CD14-positive monocyte (primary cell): ENCODE measurements at regions not wholly inside any gene's neighbourhood (a gene's known extent, or its start where the extent isn't known, plus 50 kb on each side); places are given as distances from the start of the nearest gene placed in this dataset.

Experiments
- DNase-seq, 3 donors: peaks; one replicate each; pipeline ENCODE4 v3.0.0-alpha.2; 2011 to 2022
- H2AFZ ChIP-seq: 2 replicates; pipeline ENCODE4 v1.6.0; 2012; ENCODE audit warnings: mild to moderate bottlenecking, low read depth, low read length, inconsistent platforms; ENCODE audit not compliant: insufficient read depth, poor library complexity, severe bottlenecking
- H3K27ac ChIP-seq, 2 donors: 1 replicate in 1 of 2; 2 replicates in 1 of 2; pipeline ENCODE4 v1.5.1; 2012 to 2013; ENCODE audit warnings: low read length in 2 of 2, control low read depth in 1 of 2, inconsistent platforms in 1 of 2, low read depth in 1 of 2, mild to moderate bottlenecking in 1 of 2
- H3K27me3 ChIP-seq, 2 donors: one replicate each; pipeline versions ENCODE4 v1.6.0 to v1.6.1; 2011 to 2013; ENCODE audit warnings: low read length in 2 of 2; ENCODE audit not compliant: control insufficient read depth in 2 of 2, insufficient read depth in 2 of 2
- H3K36me3 ChIP-seq, 2 donors: replicated peaks in 1 of 2; 1 replicate in 1 of 2; 2 replicates in 1 of 2; pipeline versions ENCODE4 v1.5.1 to v1.6.1; 2012 to 2013; ENCODE audit warnings: low read length in 2 of 2, control low read depth in 1 of 2, inconsistent platforms in 1 of 2, mild to moderate bottlenecking in 1 of 2; ENCODE audit not compliant: insufficient read depth in 2 of 2, control insufficient read depth in 1 of 2
- H3K4me1 ChIP-seq, 2 donors: 1 replicate in 1 of 2; 2 replicates in 1 of 2; pipeline versions ENCODE4 v1.5.1 to v1.6.1; 2012 to 2013; ENCODE audit warnings: low read length in 2 of 2, control low read depth in 1 of 2, inconsistent platforms in 1 of 2, mild to moderate bottlenecking in 1 of 2, moderate library complexity in 1 of 2; ENCODE audit not compliant: insufficient read depth in 2 of 2, control insufficient read depth in 1 of 2
- H3K4me2 ChIP-seq: replicated peaks from 2 replicates; pipeline ENCODE3; 2012; ENCODE audit warnings: low read length, moderate library complexity, mild to moderate bottlenecking; ENCODE audit not compliant: poor library complexity, severe bottlenecking; ENCODE audit errors: extremely low read depth
- H3K4me3 ChIP-seq, 3 experiments: fragments of 200-600 bp in 1 of 3; sonication (generic) in 1 of 3; replicated peaks in 1 of 3; 1 replicate in 2 of 3; 2 replicates in 1 of 3; pipeline ENCODE4 v1.5.1; 2011 to 2013; ENCODE audit warnings: low read length in 3 of 3, mild to moderate bottlenecking in 3 of 3, control low read depth in 2 of 3, low read depth in 2 of 3, inconsistent platforms in 1 of 3, moderate library complexity in 1 of 3
- H3K79me2 ChIP-seq: 2 replicates; pipeline ENCODE4 v1.6.0; 2012; ENCODE audit warnings: mild to moderate bottlenecking, control low read depth, inconsistent platforms, low read length, moderate library complexity; ENCODE audit not compliant: insufficient read depth
- H3K9ac ChIP-seq: 2 replicates; pipeline ENCODE4 v1.6.0; 2017; ENCODE audit warnings: low read length, mild to moderate bottlenecking; ENCODE audit not compliant: insufficient read depth, poor library complexity, severe bottlenecking
- H3K9me3 ChIP-seq, 2 donors: replicated peaks in 1 of 2; 1 replicate in 1 of 2; 2 replicates in 1 of 2; pipeline versions ENCODE4 v1.5.1 to v1.6.1; 2012 to 2013; ENCODE audit warnings: low read length in 2 of 2, control low read depth in 1 of 2; ENCODE audit not compliant: control insufficient read depth in 1 of 2, insufficient read depth in 1 of 2
- H4K20me1 ChIP-seq: 2 replicates; pipeline ENCODE4 v1.6.0; 2012; ENCODE audit warnings: mild to moderate bottlenecking, low read length, control low read depth, moderate library complexity; ENCODE audit not compliant: insufficient read depth
- H3K27ac Mint-ChIP-seq, 7 donors: one replicate each; pipeline ENCODE4 v1.8.0; 2020; ENCODE audit warnings: mild to moderate bottlenecking in 7 of 7, mixed read lengths in 7 of 7, moderate library complexity in 6 of 7, inconsistent platforms in 2 of 7
- H3K27me3 Mint-ChIP-seq, 3 donors: one replicate each; pipeline ENCODE4 v1.8.0; 2021 to 2022; ENCODE audit warnings: low read depth in 3 of 3, mild to moderate bottlenecking in 3 of 3, mixed read lengths in 3 of 3, moderate library complexity in 3 of 3, inconsistent platforms in 1 of 3
- H3K36me3 Mint-ChIP-seq, 2 donors: one replicate each; pipeline ENCODE4 v1.8.0; 2020; ENCODE audit warnings: mixed read lengths in 2 of 2, inconsistent platforms in 1 of 2, mild to moderate bottlenecking in 1 of 2
- H3K4me1 Mint-ChIP-seq: one replicate; pipeline ENCODE4 v1.8.0; 2020; ENCODE audit warnings: mild to moderate bottlenecking, mixed read lengths
- H3K4me3 Mint-ChIP-seq, 2 donors: one replicate each; pipeline ENCODE4 v1.8.0; 2020; ENCODE audit warnings: mild to moderate bottlenecking in 2 of 2, mixed read lengths in 2 of 2, moderate library complexity in 1 of 2
- H3K9me3 Mint-ChIP-seq, 7 donors: one replicate each; pipeline ENCODE4 v1.8.0; 2020 to 2022; ENCODE audit warnings: mixed read lengths in 7 of 7, mild to moderate bottlenecking in 6 of 7, moderate library complexity in 6 of 7, inconsistent platforms in 2 of 7
- WGBS: methylation state at CpG from one replicate; pipeline ENCODE4 v1.1.5; 2013; ENCODE audit warnings: missing lambda C conversion rate; ENCODE audit not compliant: insufficient coverage; 5-methylcytosine and 5-hydroxymethylcytosine counted together
- intact Hi-C, 2 donors: fragments of 100-400 bp; cut with micrococcal nuclease; formaldehyde crosslinking; loops; one replicate each; pipeline versions ENCODE4 v1.15.0 to v1.15.1; 2023
- TF ChIP-seq, protein P1 (sequence below): fragments of 200-600 bp; IDR thresholded peaks from one replicate; pipeline ENCODE4 v1.8.0; 2022; ENCODE audit warnings: antibody characterized with exemption, mild to moderate bottlenecking

DNA sequence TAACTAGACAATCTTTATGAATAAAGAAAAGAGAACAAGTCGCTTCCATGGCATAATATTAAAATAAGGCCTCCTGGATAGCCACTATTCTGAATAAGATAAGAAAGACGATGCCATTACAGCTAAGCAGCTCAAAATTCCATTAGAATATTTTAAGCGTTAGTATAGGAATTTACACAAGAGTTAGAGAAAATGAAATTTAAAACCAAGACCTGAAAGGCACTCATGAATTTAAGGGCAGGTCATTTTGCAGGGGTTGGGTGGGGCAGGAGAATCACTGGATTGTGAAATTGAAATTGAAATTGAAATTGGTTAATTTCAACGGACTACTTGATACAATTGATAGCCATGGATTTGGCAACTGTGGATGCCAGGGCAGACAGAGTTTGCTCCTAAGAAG lies 91.8 kb upstream of the GOLGA8J start:
- Histone ChIP-seq H3K27me3 (no peaks in the 10 kb centered on the region), H3K4me1 (no peaks in the 10 kb centered on the region), H3K4me3 (no peak overlapping the region), H3K9ac (no peak overlapping the region), H2AFZ (no peak overlapping the region), H3K9me3 (no peaks in the 10 kb centered on the region), H4K20me1 (no peaks in the 10 kb centered on the region), H3K36me3 (no peaks in the 10 kb centered on the region), H3K4me2 (no peak overlapping the region), H3K79me2 (no peaks in the 10 kb centered on the region), H3K27ac (no peak overlapping the region)
- TF ChIP-seq, protein P1, sequence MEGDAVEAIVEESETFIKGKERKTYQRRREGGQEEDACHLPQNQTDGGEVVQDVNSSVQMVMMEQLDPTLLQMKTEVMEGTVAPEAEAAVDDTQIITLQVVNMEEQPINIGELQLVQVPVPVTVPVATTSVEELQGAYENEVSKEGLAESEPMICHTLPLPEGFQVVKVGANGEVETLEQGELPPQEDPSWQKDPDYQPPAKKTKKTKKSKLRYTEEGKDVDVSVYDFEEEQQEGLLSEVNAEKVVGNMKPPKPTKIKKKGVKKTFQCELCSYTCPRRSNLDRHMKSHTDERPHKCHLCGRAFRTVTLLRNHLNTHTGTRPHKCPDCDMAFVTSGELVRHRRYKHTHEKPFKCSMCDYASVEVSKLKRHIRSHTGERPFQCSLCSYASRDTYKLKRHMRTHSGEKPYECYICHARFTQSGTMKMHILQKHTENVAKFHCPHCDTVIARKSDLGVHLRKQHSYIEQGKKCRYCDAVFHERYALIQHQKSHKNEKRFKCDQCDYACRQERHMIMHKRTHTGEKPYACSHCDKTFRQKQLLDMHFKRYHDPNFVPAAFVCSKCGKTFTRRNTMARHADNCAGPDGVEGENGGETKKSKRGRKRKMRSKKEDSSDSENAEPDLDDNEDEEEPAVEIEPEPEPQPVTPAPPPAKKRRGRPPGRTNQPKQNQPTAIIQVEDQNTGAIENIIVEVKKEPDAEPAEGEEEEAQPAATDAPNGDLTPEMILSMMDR = no peak
- Mint-ChIP-seq H3K9me3 (peaks cover 0 to 3% (median 0%) of the 10 kb centered on the region in 7 donors), H3K27ac (no peak overlapping the region), H3K4me3 (no peak overlapping the region), H3K36me3 (no peaks in the 10 kb centered on the region), H3K4me1 (no peaks in the 10 kb centered on the region), H3K27me3 (peaks cover 0 to 7% (median 4%) of the 10 kb centered on the region in 3 donors)
- intact Hi-C loops = no loop called here
- 100% methylated on average over 1 of the region's 4 CpGs for WGBS
- DNase-seq = no peak

DNA sequence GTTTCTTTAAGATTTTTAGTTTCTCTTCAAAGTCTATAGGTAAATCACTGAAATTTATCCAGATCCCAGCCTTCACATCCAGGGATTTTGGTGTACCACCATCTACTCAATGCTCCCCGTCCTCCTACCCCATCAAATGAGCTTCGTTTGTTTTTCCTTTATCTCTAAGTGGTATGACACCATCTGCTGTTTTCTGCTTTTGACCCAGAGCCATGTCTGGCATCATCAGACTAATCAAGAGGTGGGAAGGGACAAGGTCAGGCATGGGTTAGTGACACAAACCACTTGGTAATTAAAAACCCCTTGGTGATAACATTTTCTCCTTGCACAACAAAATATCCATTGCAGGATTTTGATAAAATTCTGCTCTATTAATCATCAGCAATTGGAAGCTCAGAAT lies 92.7 kb upstream of the GOLGA8J start:
- Histone ChIP-seq H3K9ac (no peak overlapping the region), H3K27me3 (no peaks in the 10 kb centered on the region), H3K4me3 (no peak overlapping the region), H3K4me1 (no peaks in the 10 kb centered on the region), H3K9me3 (no peaks in the 10 kb centered on the region), H3K4me2 (no peak overlapping the region), H3K79me2 (no peaks in the 10 kb centered on the region), H4K20me1 (no peaks in the 10 kb centered on the region), H3K27ac (no peak overlapping the region), H3K36me3 (no peaks in the 10 kb centered on the region), H2AFZ (no peak overlapping the region)
- H3K4me3 Mint-ChIP-seq = no peak overlapping the region
- no peaks in the 10 kb centered on the region for H3K4me1 Mint-ChIP-seq
- no CpG with 5 or more reads among the region's 2 CpGs for WGBS
- intact Hi-C loops = no loop called here
- TF ChIP-seq, protein P1 = no peak
- no peak overlapping the region for H3K27ac Mint-ChIP-seq
- peaks cover 0 to 2% (median 0%) of the 10 kb centered on the region in 7 donors for H3K9me3 Mint-ChIP-seq
- DNase-seq = no peak
- peaks cover 0 to 11% (median 4%) of the 10 kb centered on the region in 3 donors for H3K27me3 Mint-ChIP-seq
- no peaks in the 10 kb centered on the region for H3K36me3 Mint-ChIP-seq
